OCI-LY1 (cell line): ENCODE measurements at regions not wholly inside any gene's neighbourhood (a gene's known extent, or its start where the extent isn't known, plus 50 kb on each side); places are given as distances from the start of the nearest gene placed in this dataset.

Experiments
- H2AFZ ChIP-seq: fragments of 200-600 bp; sonication (generic), shearing (Covaris generic); 2 replicates; pipeline ENCODE4 v1.6.0; 2014; ENCODE audit warnings: antibody characterized with exemption, mild to moderate bottlenecking, low read length
- H3F3A ChIP-seq: fragments of 200-600 bp; sonication (generic), shearing (Covaris generic); 2 replicates; pipeline ENCODE4 v1.6.0; 2014; ENCODE audit warnings: mild to moderate bottlenecking, antibody characterized with exemption, low read length, moderate library complexity; ENCODE audit not compliant: insufficient read depth
- H3K27ac ChIP-seq: fragments of 200-600 bp; sonication (generic); 2 replicates; pipeline ENCODE4 v1.5.1; 2014; ENCODE audit warnings: low read length, mixed run types, mild to moderate bottlenecking, low read depth; ENCODE audit not compliant: poor library complexity, severe bottlenecking
- H3K27me3 ChIP-seq: fragments of 200-600 bp; sonication (generic); 2 replicates; pipeline ENCODE4 v1.6.0; 2014; ENCODE audit warnings: antibody characterized with exemption, mild to moderate bottlenecking, low read length, moderate library complexity; ENCODE audit not compliant: insufficient read depth
- H3K36me3 ChIP-seq: fragments of 200-600 bp; sonication (generic); 2 replicates; pipeline ENCODE4 v1.6.1; 2014; ENCODE audit warnings: mild to moderate bottlenecking, antibody characterized with exemption, low read length, moderate library complexity, mixed read lengths; ENCODE audit not compliant: insufficient read depth
- H3K4me1 ChIP-seq: fragments of 200-600 bp; sonication (generic); 2 replicates; pipeline ENCODE4 v1.5.1; 2014; ENCODE audit warnings: mild to moderate bottlenecking, low read length, moderate library complexity; ENCODE audit not compliant: insufficient read depth, severe bottlenecking
- H3K4me2 ChIP-seq: fragments of 200-600 bp; sonication (generic), shearing (Covaris generic); 2 replicates; pipeline ENCODE4 v1.6.1; 2014; ENCODE audit warnings: low read length
- H3K4me3 ChIP-seq: fragments of 200-600 bp; sonication (generic); 2 replicates; pipeline ENCODE4 v1.5.1; 2014; ENCODE audit warnings: low read length, low read depth, mild to moderate bottlenecking, mixed read lengths; ENCODE audit not compliant: poor library complexity, severe bottlenecking
- H3K79me2 ChIP-seq: fragments of 200-600 bp; shearing (Covaris generic); 2 replicates; pipeline ENCODE4 v1.6.1; 2016; ENCODE audit warnings: mixed run types, low read length, mixed read lengths; ENCODE audit not compliant: insufficient read depth
- H3K9ac ChIP-seq: fragments of 200-600 bp; sonication (generic), shearing (Covaris generic); 2 replicates; pipeline ENCODE4 v1.6.1; 2014; ENCODE audit warnings: mild to moderate bottlenecking, low read length, mixed read lengths
- H3K9me2 ChIP-seq: fragments of 200-600 bp; sonication (generic), shearing (Covaris generic); 2 replicates; pipeline ENCODE4 v1.6.1; 2014; ENCODE audit warnings: low read depth, mild to moderate bottlenecking, low read length, mixed read lengths
- H3K9me3 ChIP-seq: fragments of 200-600 bp; shearing (Covaris generic); 2 replicates; pipeline ENCODE4 v1.6.1; 2014; ENCODE audit warnings: low read length, mixed read lengths
- H4K20me1 ChIP-seq: fragments of 200-600 bp; sonication (generic), shearing (Covaris generic); 2 replicates; pipeline ENCODE4 v1.6.0; 2016; ENCODE audit warnings: mild to moderate bottlenecking, low read length; ENCODE audit not compliant: insufficient read depth
- CTCF ChIP-seq: fragments of 200-600 bp; sonication (generic), shearing (Covaris generic); IDR thresholded peaks from 2 replicates; pipeline ENCODE4 v1.5.1; 2017; ENCODE audit warnings: mild to moderate bottlenecking, antibody characterized with exemption, low read length, moderate library complexity, mixed read lengths
- EZH2 ChIP-seq: fragments of 200-600 bp; sonication (generic), shearing (Covaris generic); IDR thresholded peaks from 2 replicates; pipeline ENCODE4 v1.8.0; 2017; ENCODE audit warnings: borderline replicate concordance, mixed run types, mild to moderate bottlenecking, antibody characterized with exemption, low read length, moderate library complexity, mixed read lengths

GRCh38 chr13:24043590-24044350 is 116.8 kb upstream of the SPATA13 start:
- no peaks in the 10 kb centered on the region for H3F3A ChIP-seq
- no peaks in the 10 kb centered on the region for H3K79me2 ChIP-seq
- H3K9me2 ChIP-seq, result no peaks in the 10 kb centered on the region
- H3K27ac ChIP-seq, result no peak overlapping the region
- TF ChIP-seq EZH2, result no peak
- no peak for TF ChIP-seq CTCF
- H3K27me3 ChIP-seq, result no peaks in the 10 kb centered on the region
- H3K36me3 ChIP-seq, result no peaks in the 10 kb centered on the region
- no peaks in the 10 kb centered on the region for H4K20me1 ChIP-seq
- H3K4me3 ChIP-seq, result no peak overlapping the region
- H3K9me3 ChIP-seq, result no peaks in the 10 kb centered on the region
- no peaks in the 10 kb centered on the region for H3K4me1 ChIP-seq
- H3K4me2 ChIP-seq, result no peak overlapping the region
- H3K9ac ChIP-seq, result no peak overlapping the region
- H2AFZ ChIP-seq, result no peak overlapping the region

- no peak overlapping the region for H2AFZ ChIP-seq
- TF ChIP-seq CTCF, result no peak
- TF ChIP-seq EZH2, result no peak
- H3K27me3 ChIP-seq, result no peaks in the 10 kb centered on the region
- no peak overlapping the region for H3K9ac ChIP-seq
- H3K4me3 ChIP-seq, result no peak overlapping the region
- H3K4me1 ChIP-seq, result no peaks in the 10 kb centered on the region
- H3K9me2 ChIP-seq, result no peaks in the 10 kb centered on the region
- no peak overlapping the region for H3K4me2 ChIP-seq
- H4K20me1 ChIP-seq, result no peaks in the 10 kb centered on the region
- H3K9me3 ChIP-seq, result no peaks in the 10 kb centered on the region
- no peaks in the 10 kb centered on the region for H3K79me2 ChIP-seq
- no peaks in the 10 kb centered on the region for H3K36me3 ChIP-seq
- H3F3A ChIP-seq, result no peaks in the 10 kb centered on the region
- no peak overlapping the region for H3K27ac ChIP-seq
Measured at GRCh38 chr13:24045597-24045996, 114.9 kb upstream of the SPATA13 start.

- Histone ChIP-seq H3K9me3 (no peaks in the 10 kb centered on the region), H3K79me2 (no peaks in the 10 kb centered on the region), H3K27ac (no peak overlapping the region), H3K9ac (no peak overlapping the region), H3K4me1 (no peaks in the 10 kb centered on the region), H2AFZ (no peak overlapping the region), H3K27me3 (no peaks in the 10 kb centered on the region), H3K9me2 (no peaks in the 10 kb centered on the region), H4K20me1 (no peaks in the 10 kb centered on the region), H3K36me3 (no peaks in the 10 kb centered on the region), H3K4me2 (no peak overlapping the region), H3K4me3 (no peak overlapping the region), H3F3A (no peaks in the 10 kb centered on the region)
- no peak for TF ChIP-seq CTCF
- no peak for TF ChIP-seq EZH2
Measured at GRCh38 chr13:24050292-24050711, 110.2 kb upstream of the SPATA13 start.
